Tibial nerve (tissue), 4 donors: ENCODE measurements at regions not wholly inside any gene's neighbourhood (a gene's known extent, or its start where the extent isn't known, plus 50 kb on each side); places are given as distances from the start of the nearest gene placed in this dataset.

Experiments used
- CTCF ChIP-seq, 5 experiments: fragments of 200-600 bp in 3 of 5; fragments of 450-650 bp in 2 of 5; sonication (generic) in 3 of 5; IDR thresholded peaks; one replicate each; pipeline ENCODE4 v1.5.1; 2016 to 2019; ENCODE audit warnings: antibody characterized with exemption in 5 of 5, mild to moderate bottlenecking in 3 of 5, moderate library complexity in 2 of 5
- EP300 ChIP-seq, 2 donors: sonication (generic); formaldehyde crosslinking; IDR thresholded peaks; one replicate each; pipeline ENCODE4 v1.6.1; 2017; ENCODE audit warnings: antibody characterized with exemption in 2 of 2, mild to moderate bottlenecking in 1 of 2
- POLR2A ChIP-seq, 2 donors: fragments of 450-650 bp; IDR thresholded peaks; one replicate each; pipeline ENCODE4 v1.6.1; 2017; ENCODE audit warnings: antibody characterized with exemption in 2 of 2, mild to moderate bottlenecking in 2 of 2, moderate library complexity in 2 of 2

GRCh38 chr14:83744224-83744623, 1785.7 kb upstream of the FLRT2 start:
- no peak for TF ChIP-seq CTCF (IDR thresholded peaks at IDR 0.05)
- TF ChIP-seq EP300 (IDR thresholded peaks at IDR 0.05), result no peak
- no peak for TF ChIP-seq POLR2A (IDR thresholded peaks at IDR 0.05)
